ENCODE measurements at regions not wholly inside any gene's neighbourhood (a gene's known extent, or its start where the extent isn't known, plus 50 kb on each side); places are given as distances from the start of the nearest gene placed in this dataset.

- CTCF ChIA-PET, result no interaction called here
- Histone ChIP-seq H3K9ac (ENCODE audit: low read length) (no peak overlapping the region), H3K79me2 (ENCODE audit: low read length) (no peaks in the 10 kb centered on the region), H3F3A (ENCODE audit: low read length, unreplicated experiment) (no peaks in the 10 kb centered on the region), H3K9me2 (replicated peaks; ENCODE audit: low read length) (no peaks in the 10 kb centered on the region), H2AFZ (ENCODE audit: low read length) (no peak overlapping the region), H3K9me3 (ENCODE audit: low read length) (no peaks in the 10 kb centered on the region), H3K27ac (ENCODE audit: low read length) (no peak overlapping the region), H3K4me3 (ENCODE audit: low read length) (no peak overlapping the region), H3K4me2 (ENCODE audit: low read length) (no peak overlapping the region), H3K27me3 (ENCODE audit: low read length) (peaks cover 5% of the 10 kb centered on the region), H3K36me3 (ENCODE audit: low read depth, low read length) (no peaks in the 10 kb centered on the region), H3K4me1 (ENCODE audit: insufficient read depth, low read length) (no peaks in the 10 kb centered on the region), H4K20me1 (ENCODE audit: low read length) (no peaks in the 10 kb centered on the region)
- no peak for TF ChIP-seq EZH2 (IDR thresholded peaks at IDR 0.05; ENCODE audit: low read length, unreplicated experiment)
- TF ChIP-seq CTCF (conservative IDR thresholded peaks at IDR 0.05; ENCODE audit: low read depth, low read length), result no peak
- TF ChIP-seq EZH2phosphoT487 (IDR thresholded peaks at IDR 0.05; ENCODE audit: borderline replicate concordance, low read length), result no peak
- intact Hi-C loops (cut with micrococcal nuclease), result no loop called here
- DNase-seq (no peak), ATAC-seq (no peak)
- POLR2A ChIA-PET (ENCODE audit: unreplicated experiment), result no interaction called here
- BruUV-seq (replicated peaks), result no TSS peak
These were observed 55.8 kb upstream of the SMOC2 start for GRCh38 chr6:168385037-168385759.

GRCh38 chr6:168385858-168386735, 54.9 kb upstream of the SMOC2 start:
- ChIA-PET POLR2A (ENCODE audit: unreplicated experiment) (no interaction called here), CTCF (no interaction called here)
- Histone ChIP-seq H2AFZ (ENCODE audit: low read length) (no peak overlapping the region), H3K27ac (ENCODE audit: low read length) (no peak overlapping the region), H3K4me3 (ENCODE audit: low read length) (no peak overlapping the region), H4K20me1 (ENCODE audit: low read length) (no peaks in the 10 kb centered on the region), H3K4me1 (ENCODE audit: insufficient read depth, low read length) (no peaks in the 10 kb centered on the region), H3K36me3 (ENCODE audit: low read depth, low read length) (no peaks in the 10 kb centered on the region), H3K9me3 (ENCODE audit: low read length) (no peaks in the 10 kb centered on the region), H3K27me3 (ENCODE audit: low read length) (peaks cover 5% of the 10 kb centered on the region), H3K9me2 (replicated peaks; ENCODE audit: low read length) (no peaks in the 10 kb centered on the region), H3K79me2 (ENCODE audit: low read length) (no peaks in the 10 kb centered on the region), H3K9ac (ENCODE audit: low read length) (no peak overlapping the region), H3K4me2 (ENCODE audit: low read length) (no peak overlapping the region), H3F3A (ENCODE audit: low read length, unreplicated experiment) (no peaks in the 10 kb centered on the region)
- BruUV-seq (replicated peaks), result no TSS peak
- DNase-seq (no peak), ATAC-seq (no peak)
- intact Hi-C loops (cut with micrococcal nuclease), result no loop called here
- TF ChIP-seq EZH2phosphoT487 (IDR thresholded peaks at IDR 0.05; ENCODE audit: borderline replicate concordance, low read length), result no peak
- TF ChIP-seq EZH2 (IDR thresholded peaks at IDR 0.05; ENCODE audit: low read length, unreplicated experiment), result no peak
- TF ChIP-seq CTCF (conservative IDR thresholded peaks at IDR 0.05; ENCODE audit: low read depth, low read length), result no peak

GRCh38 chr6:168386973-168387372, 54.0 kb upstream of the SMOC2 start:
- peaks cover 5% of the 10 kb centered on the region for H3K27me3 ChIP-seq (ENCODE audit: low read length)
- CTCF ChIA-PET, result no interaction called here
- no peak overlapping the region for H2AFZ ChIP-seq (ENCODE audit: low read length)
- H3K36me3 ChIP-seq (ENCODE audit: low read depth, low read length), result no peaks in the 10 kb centered on the region
- DNase-seq (no peak), ATAC-seq (no peak)
- TF ChIP-seq EZH2phosphoT487 (IDR thresholded peaks at IDR 0.05; ENCODE audit: borderline replicate concordance, low read length) (no peak), EZH2 (IDR thresholded peaks at IDR 0.05; ENCODE audit: low read length, unreplicated experiment) (no peak), CTCF (conservative IDR thresholded peaks at IDR 0.05; ENCODE audit: low read depth, low read length) (no peak)
- no peak overlapping the region for H3K4me2 ChIP-seq (ENCODE audit: low read length)
- intact Hi-C loops (cut with micrococcal nuclease), result no loop called here
- no peak overlapping the region for H3K4me3 ChIP-seq (ENCODE audit: low read length)
- H3K9ac ChIP-seq (ENCODE audit: low read length), result no peak overlapping the region
- no peaks in the 10 kb centered on the region for H3K79me2 ChIP-seq (ENCODE audit: low read length)
- H3K9me2 ChIP-seq (replicated peaks; ENCODE audit: low read length), result no peaks in the 10 kb centered on the region
- no peaks in the 10 kb centered on the region for H4K20me1 ChIP-seq (ENCODE audit: low read length)
- no peaks in the 10 kb centered on the region for H3K9me3 ChIP-seq (ENCODE audit: low read length)
- POLR2A ChIA-PET (ENCODE audit: unreplicated experiment), result no interaction called here
- H3K27ac ChIP-seq (ENCODE audit: low read length), result no peak overlapping the region
- no peaks in the 10 kb centered on the region for H3F3A ChIP-seq (ENCODE audit: low read length, unreplicated experiment)
- H3K4me1 ChIP-seq (ENCODE audit: insufficient read depth, low read length), result no peaks in the 10 kb centered on the region
- BruUV-seq (replicated peaks), result no TSS peak
